22Rv1 (cell line): ENCODE measurements at regions not wholly inside any gene's neighbourhood (a gene's known extent, or its start where the extent isn't known, plus 50 kb on each side); places are given as distances from the start of the nearest gene placed in this dataset.
A peak's percentile ranks its signal among the peaks of the same experiment; 100 is the strongest.

Experiments used
- H3K27ac ChIP-seq: fragments of 450-650 bp; 2 replicates; pipeline ENCODE4 v1.5.1; 2017
- CTCF ChIP-seq: fragments of 450-650 bp; IDR thresholded peaks from 2 replicates; pipeline ENCODE4 v1.5.1; 2017; ENCODE audit warnings: mild to moderate bottlenecking
- ZFX ChIP-seq: fragments of 450-650 bp; IDR thresholded peaks from 2 replicates; pipeline ENCODE4 v1.6.1; 2017; ENCODE audit warnings: antibody characterized with exemption, borderline replicate concordance

GRCh38 chr20:60132827-60133670 lies 174.8 kb downstream of the CDH26 start:
- no peak overlapping the region for H3K27ac ChIP-seq
- no peak for TF ChIP-seq ZFX
- TF ChIP-seq CTCF, result no peak

DNA sequence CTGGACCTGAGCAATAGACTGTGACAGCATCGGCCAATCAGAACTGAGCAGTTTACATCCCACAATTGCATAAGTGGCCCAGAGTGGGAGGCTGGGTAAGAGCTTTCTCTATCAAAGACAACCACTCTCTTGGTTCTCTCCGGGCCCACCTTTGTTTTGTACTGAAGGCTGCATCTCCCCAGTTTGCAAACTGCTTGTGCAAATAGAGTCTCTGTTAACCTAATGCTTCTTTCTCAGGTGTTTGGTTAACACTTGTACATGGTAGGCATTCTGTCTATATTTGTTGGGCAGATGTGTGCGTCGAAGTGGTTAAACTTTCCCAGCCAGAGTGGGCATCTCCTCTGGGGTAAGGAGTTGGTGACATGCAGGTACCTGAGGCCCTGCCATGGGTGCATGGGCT lies 177.1 kb downstream of the CDH26 start:
- no peak overlapping the region for H3K27ac ChIP-seq
- no peak for TF ChIP-seq CTCF
- no peak for TF ChIP-seq ZFX

DNA sequence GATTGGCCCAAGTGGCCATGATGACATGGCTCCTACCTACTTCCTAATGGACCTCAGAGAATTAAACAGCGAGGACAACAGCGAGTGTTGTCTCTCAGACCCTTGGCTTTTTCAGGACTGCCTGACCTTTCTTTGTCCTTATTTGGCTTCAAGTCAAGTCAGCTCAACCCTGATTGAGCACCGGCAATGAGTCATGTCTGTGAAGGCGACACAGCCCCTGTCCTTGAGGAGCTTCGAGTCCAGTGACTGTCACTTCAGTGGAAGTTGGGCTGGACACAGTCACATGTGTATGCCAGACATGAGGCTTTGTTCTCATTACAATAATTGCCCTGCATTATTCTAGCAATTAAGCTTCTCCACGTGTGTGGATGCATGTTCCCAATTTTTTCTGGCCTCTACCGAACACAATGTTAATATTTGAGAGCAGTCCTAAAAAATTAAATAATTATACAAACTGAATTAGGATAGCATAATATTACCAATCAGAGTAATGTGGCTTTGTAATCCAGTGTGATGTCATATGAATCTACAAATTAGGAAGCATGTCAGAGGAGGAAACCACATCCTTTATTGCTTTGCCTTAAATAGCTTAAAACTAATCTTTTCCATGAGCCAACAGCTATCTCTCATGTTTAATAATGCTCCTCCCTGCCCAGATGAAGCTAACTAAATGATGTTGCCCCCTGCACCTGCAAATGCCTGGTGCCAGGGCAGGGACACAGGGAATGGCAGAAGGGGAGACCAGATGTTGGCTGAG lies 178.6 kb downstream of the CDH26 start:
- TF ChIP-seq ZFX (no peak), CTCF (no peak)
- no peak overlapping the region for H3K27ac ChIP-seq

DNA sequence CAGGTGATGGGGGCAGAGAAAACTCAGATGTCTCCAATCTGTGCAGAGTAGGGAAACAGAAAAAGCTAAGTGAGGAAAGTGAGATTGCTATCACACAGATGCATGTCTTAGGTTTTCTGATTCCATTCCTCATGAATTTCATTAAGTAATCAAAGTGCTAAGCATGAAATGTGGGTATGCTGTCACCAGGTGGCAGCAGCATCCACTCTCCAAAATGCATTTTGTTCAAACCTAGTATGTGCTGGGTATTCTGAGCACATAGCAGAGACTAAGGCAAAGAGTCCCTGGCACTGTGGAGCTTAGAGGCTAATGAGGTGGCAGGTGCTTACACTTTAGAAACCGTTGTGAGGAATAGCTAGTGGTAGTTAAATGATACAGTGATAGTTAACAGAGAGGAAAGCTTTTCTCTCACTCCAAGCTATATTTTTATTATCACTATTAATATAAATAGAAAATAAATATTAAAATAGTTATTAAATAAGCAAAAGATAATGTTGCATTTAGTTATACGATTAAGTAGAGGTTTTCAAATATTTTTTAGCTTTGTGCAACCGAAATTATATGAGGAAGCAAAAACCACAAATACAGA lies 179.5 kb downstream of the CDH26 start:
- H3K27ac ChIP-seq, result no peak overlapping the region
- peak; percentile 49 for TF ChIP-seq CTCF
- no peak for TF ChIP-seq ZFX

DNA sequence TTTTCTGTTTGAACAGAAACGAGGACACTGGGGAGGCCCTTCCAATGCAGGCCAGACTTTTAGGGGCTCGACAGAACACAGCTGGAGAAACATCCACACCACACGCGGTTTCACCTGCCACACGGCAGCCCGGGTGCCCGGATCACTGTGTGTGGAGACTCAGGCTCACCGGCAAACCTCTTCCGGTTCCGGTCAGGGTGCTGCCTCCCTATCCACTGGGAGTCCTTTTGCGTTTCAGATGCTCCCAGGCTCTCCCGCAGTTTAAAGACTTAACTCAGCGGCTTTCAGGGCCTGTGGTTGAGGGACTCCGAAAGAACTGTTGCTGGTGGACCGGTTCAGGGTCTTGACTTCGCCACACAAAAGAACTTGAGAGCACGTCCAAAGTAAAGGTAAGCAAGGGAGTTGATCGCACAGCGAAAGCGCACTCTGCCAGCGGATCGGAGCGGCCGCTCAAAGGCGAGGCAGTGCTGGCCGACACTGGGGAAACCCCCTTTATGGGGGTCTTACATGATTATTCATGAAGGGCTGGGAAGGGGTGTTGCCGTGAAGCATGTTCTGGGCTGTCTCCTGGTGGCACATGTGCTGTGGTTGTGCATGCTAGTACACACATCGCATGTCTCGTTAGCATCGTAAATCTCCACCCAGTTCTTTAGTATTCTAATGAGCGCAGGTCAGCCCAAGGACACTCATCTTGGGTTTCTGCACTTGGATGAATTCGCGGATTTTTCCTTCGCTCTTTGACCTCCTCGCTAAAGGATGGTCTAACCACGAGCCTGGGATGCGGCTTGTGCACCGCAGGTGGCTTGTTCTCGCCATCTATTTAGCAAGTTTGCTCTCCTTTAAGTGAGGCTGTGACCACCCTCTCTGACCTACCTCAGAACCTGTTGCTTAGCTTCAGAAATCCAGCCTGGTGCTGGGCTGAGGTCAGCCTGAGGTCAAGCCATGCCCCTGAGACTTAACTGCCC lies 180.3 kb downstream of the CDH26 start:
- H3K27ac ChIP-seq, result no peak overlapping the region
- TF ChIP-seq ZFX, result no peak
- TF ChIP-seq CTCF, result no peak

GRCh38 chr20:60139663-60140446 lies 181.6 kb downstream of the CDH26 start:
- TF ChIP-seq ZFX, result no peak
- TF ChIP-seq CTCF, result no peak
- no peak overlapping the region for H3K27ac ChIP-seq
